Endothelial cell of umbilical vein (primary cell): ENCODE measurements at regions not wholly inside any gene's neighbourhood (a gene's known extent, or its start where the extent isn't known, plus 50 kb on each side); places are given as distances from the start of the nearest gene placed in this dataset.

ENCODE experiments used
- BruUV-seq: library from RNA; stranded (reverse); fragments of 400-500 nt; replicated peaks from 2 replicates; lab custom pipeline; 2021; lab: Mats Ljungman, UMichigan
- CTCF ChIA-PET: fragments of 300-600, 350-600 bp; sonication (Branson Sonifier 250); formaldehyde crosslinking; loops from one replicate; lab custom pipeline; 2021; ENCODE audit warnings: antibody characterized with exemption, inconsistent platforms; lab: Charles Lee
- POLR2A ChIA-PET: fragments of 300-600, 350-600 bp; sonication (Branson Sonifier 250); formaldehyde crosslinking; loops from one replicate; lab custom pipeline; 2021; ENCODE audit warnings: antibody characterized with exemption, inconsistent platforms; lab: Charles Lee
- DNase-seq: peaks from one replicate; pipeline ENCODE4 v3.0.0-alpha.2; 2011; ENCODE audit warnings: low read depth, low spot score
- FAIRE-seq: peaks from 2 replicates; lab custom pipeline; 2011; peaks lifted over from hg19 to GRCh38; lab: Jason Lieb, UNC
- H2AFZ ChIP-seq: 2 replicates; pipeline ENCODE4 v1.6.0; 2012; ENCODE audit warnings: low read depth, low read length, control low read depth, inconsistent platforms
- H3K27ac ChIP-seq: 2 replicates; pipeline ENCODE4 v1.5.1; 2011; ENCODE audit warnings: low read depth, mild to moderate bottlenecking, control low read depth, low read length, moderate library complexity; ENCODE audit not compliant: insufficient read depth
- H3K27me3 ChIP-seq, 2 experiments: 2 replicates each; pipeline versions ENCODE4 v1.6.0 to v1.6.1; 2011; ENCODE audit warnings: low read length in 2 of 2, mixed read lengths in 1 of 2; ENCODE audit not compliant: control insufficient read depth in 2 of 2, insufficient read depth in 2 of 2
- H3K36me3 ChIP-seq, 2 experiments: 2 replicates in 1 of 2; 3 replicates in 1 of 2; pipeline ENCODE4 v1.5.1; 2011; ENCODE audit warnings: low read length in 2 of 2, mild to moderate bottlenecking in 1 of 2, moderate library complexity in 1 of 2; ENCODE audit not compliant: control insufficient read depth in 2 of 2, insufficient read depth in 2 of 2; ENCODE audit errors: extremely low read depth in 1 of 2
- H3K4me1 ChIP-seq: 3 replicates; pipeline ENCODE4 v1.5.1; 2011; ENCODE audit warnings: mild to moderate bottlenecking, low read length; ENCODE audit not compliant: control insufficient read depth, insufficient read depth; ENCODE audit errors: extremely low read depth
- H3K4me2 ChIP-seq: 2 replicates; pipeline ENCODE4 v1.6.1; 2011; ENCODE audit warnings: low read length, control low read depth, mixed read lengths; ENCODE audit not compliant: insufficient read depth
- H3K4me3 ChIP-seq, 3 experiments: fragments of 200-600 bp in 1 of 3; sonication (generic), shearing (Covaris generic) in 1 of 3; replicated peaks in 1 of 3; 2 replicates each; pipeline ENCODE4 v1.5.1; 2011 to 2016; ENCODE audit warnings: control low read depth in 3 of 3, low read length in 3 of 3, mild to moderate bottlenecking in 2 of 3, inconsistent platforms in 1 of 3, low read depth in 1 of 3, moderate library complexity in 1 of 3; ENCODE audit not compliant: insufficient read depth in 1 of 3
- H3K79me2 ChIP-seq: 2 replicates; pipeline ENCODE4 v1.6.0; 2012; ENCODE audit warnings: low read length, inconsistent platforms; ENCODE audit not compliant: control insufficient read depth, insufficient read depth
- H3K9ac ChIP-seq: replicated peaks from 2 replicates; pipeline ENCODE3; 2011; ENCODE audit warnings: low read length, control low read depth; ENCODE audit not compliant: insufficient read depth; ENCODE audit errors: extremely low read depth
- H3K9me1 ChIP-seq: replicated peaks from 3 replicates; pipeline ENCODE4 v1.6.0; 2011; ENCODE audit warnings: mild to moderate bottlenecking, low read length; ENCODE audit not compliant: control insufficient read depth, insufficient read depth; ENCODE audit errors: extremely low read depth
- H3K9me3 ChIP-seq: replicated peaks from 2 replicates; pipeline ENCODE4 v1.5.1; 2012; ENCODE audit warnings: low read length, inconsistent platforms; ENCODE audit not compliant: control insufficient read depth, insufficient read depth
- H4K20me1 ChIP-seq: replicated peaks from 2 replicates; pipeline ENCODE3; 2011; ENCODE audit warnings: mild to moderate bottlenecking, low read length; ENCODE audit not compliant: control insufficient read depth, insufficient read depth; ENCODE audit errors: extremely low read depth
- EZH2 ChIP-seq: IDR thresholded peaks from 2 replicates; pipeline ENCODE4 v1.6.1; 2012; ENCODE audit warnings: borderline replicate concordance, low read depth, mild to moderate bottlenecking, moderate library complexity, low read length, inconsistent platforms; ENCODE audit not compliant: severe bottlenecking
- FOS ChIP-seq: IDR thresholded peaks from 2 replicates; pipeline ENCODE4 v1.6.1; 2011; ENCODE audit warnings: mild to moderate bottlenecking, low read length, moderate library complexity, borderline replicate concordance; ENCODE audit not compliant: insufficient read depth
- GATA2 ChIP-seq: IDR thresholded peaks from 2 replicates; pipeline ENCODE4 v1.7.0; 2011; ENCODE audit warnings: low read depth, mild to moderate bottlenecking, moderate library complexity, mixed read lengths, low read length; ENCODE audit not compliant: insufficient read length, insufficient read depth
- JUN ChIP-seq: IDR thresholded peaks from 2 replicates; pipeline ENCODE4 v1.6.1; 2011; ENCODE audit warnings: borderline replicate concordance, low read depth; ENCODE audit not compliant: insufficient read length, insufficient read depth
- POLR2A ChIP-seq: IDR thresholded peaks from 2 replicates; pipeline ENCODE4 v1.6.1; 2012; ENCODE audit warnings: low read depth, mild to moderate bottlenecking, control low read depth, low read length
- POLR2AphosphoS5 ChIP-seq: IDR thresholded peaks from 2 replicates; pipeline ENCODE4 v1.6.1; 2012; ENCODE audit warnings: low read depth, mild to moderate bottlenecking, control low read depth, low read length, moderate library complexity; ENCODE audit not compliant: insufficient read depth
- dilution Hi-C: fragments of 300-500 bp; cut with MboI; formaldehyde crosslinking; loops from one replicate; pipeline ENCODE4 v1.15.0; 2019; ENCODE audit warnings: low sequenced_read_pairs; ENCODE audit not compliant: extremely low pct_ligation_motif_present
- intact Hi-C: fragments of 100-400 bp; cut with micrococcal nuclease; formaldehyde crosslinking; loops from one replicate; pipeline ENCODE4 v1.10.0; 2022
- TF ChIP-seq, protein P1 (sequence below): IDR thresholded peaks from 2 replicates; pipeline ENCODE4 v1.6.1; 2011; ENCODE audit not compliant: insufficient read depth, insufficient read length

DNA sequence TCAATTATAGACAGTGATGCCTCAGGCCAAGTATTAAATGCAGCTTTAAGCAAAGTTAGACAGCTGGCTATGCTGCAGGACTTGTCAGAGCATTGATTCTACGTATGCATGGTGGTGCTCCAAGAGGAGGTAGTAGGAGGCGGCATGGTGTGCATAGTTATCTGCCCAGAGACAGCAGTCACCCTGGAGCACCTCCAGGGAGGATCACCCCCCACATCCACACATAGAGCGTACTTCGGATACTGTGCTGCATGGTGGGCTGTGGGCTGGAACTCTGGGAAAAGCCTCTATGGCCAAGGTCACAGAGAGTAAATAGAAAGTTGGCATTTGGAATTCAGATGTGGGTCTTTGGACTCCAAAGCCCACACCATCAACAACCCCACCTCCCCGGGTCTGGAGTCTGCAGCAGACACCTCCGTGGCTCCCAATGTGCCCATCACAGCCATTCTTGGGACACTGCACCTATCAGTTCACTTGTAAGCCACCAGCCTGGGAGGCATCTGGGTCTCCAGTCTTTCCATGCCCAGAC is 64.5 kb upstream of the STX16 start:
- Histone ChIP-seq H4K20me1 (no peaks in the 10 kb centered on the region), H3K4me1 (no peaks in the 10 kb centered on the region), H3K79me2 (no peaks in the 10 kb centered on the region), H3K27me3 (peaks cover 0 to 2% of the 10 kb centered on the region in 2 experiments), H3K9me3 (no peaks in the 10 kb centered on the region), H3K27ac (no peak overlapping the region), H3K4me2 (no peak overlapping the region), H3K36me3 (no peaks in the 10 kb centered on the region), H3K9ac (no peak overlapping the region), H2AFZ (no peak overlapping the region), H3K9me1 (no peaks in the 10 kb centered on the region), H3K4me3 (no peak overlapping the region)
- no peak for FAIRE-seq
- TF ChIP-seq, protein P1, sequence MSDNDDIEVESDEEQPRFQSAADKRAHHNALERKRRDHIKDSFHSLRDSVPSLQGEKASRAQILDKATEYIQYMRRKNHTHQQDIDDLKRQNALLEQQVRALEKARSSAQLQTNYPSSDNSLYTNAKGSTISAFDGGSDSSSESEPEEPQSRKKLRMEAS = no peak
- TF ChIP-seq POLR2AphosphoS5 (no peak), FOS (no peak)
- no TSS peak for BruUV-seq
- dilution Hi-C loops (no loop called here), intact Hi-C loops (no loop called here)
- POLR2A ChIA-PET = no interaction called here
- CTCF ChIA-PET = interaction anchor here (0.6 kb wide), 1 partner anchor 32 kb away, joined by 3 read pairs; no protein-coding TSS in a partner anchor
- no peak for DNase-seq

DNA sequence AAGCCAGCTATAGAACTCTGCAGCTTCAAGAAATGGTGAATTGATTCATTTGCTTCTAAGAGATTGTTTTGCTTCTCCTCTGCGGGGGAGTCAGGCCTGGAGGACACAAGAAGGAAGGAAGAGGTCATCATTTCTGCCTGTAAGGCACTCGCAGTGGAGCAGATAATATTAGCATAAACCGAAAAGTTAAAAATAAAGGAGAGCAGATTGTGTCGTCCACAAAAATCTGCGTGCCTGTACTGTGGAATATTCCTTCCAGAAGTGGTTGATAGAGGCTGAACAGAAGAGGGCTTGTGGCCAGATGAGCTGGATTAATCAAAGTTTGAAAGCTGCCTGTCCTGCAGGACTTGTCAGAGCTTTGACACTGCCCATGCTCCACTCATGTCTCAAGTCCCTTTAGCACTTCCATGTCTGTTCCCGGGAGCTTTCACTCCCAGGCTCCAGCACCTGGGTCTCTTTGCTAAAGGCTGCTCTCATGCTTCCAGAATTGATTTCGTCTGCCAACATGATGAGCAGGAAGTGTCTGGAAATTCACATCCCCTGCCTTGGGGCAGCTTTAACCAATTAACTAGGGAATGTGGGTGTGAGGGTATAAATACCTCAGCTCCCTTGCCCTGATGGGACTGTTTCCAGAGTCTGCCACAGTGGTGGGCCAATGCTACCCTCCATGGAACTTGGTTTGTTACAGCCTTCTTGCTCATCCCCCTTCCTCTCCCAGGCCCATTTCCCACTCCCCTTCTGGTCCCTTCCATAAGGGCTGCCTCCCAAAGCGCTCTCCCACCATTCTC is 65.1 kb upstream of the STX16 start:
- Histone ChIP-seq H2AFZ (no peak overlapping the region), H3K27ac (no peak overlapping the region), H3K4me2 (no peak overlapping the region), H3K9ac (no peak overlapping the region), H3K4me1 (no peaks in the 10 kb centered on the region), H3K9me1 (no peaks in the 10 kb centered on the region), H3K4me3 (no peak overlapping the region), H3K36me3 (no peaks in the 10 kb centered on the region), H3K79me2 (no peaks in the 10 kb centered on the region), H3K27me3 (peaks cover 0 to 2% of the 10 kb centered on the region in 2 experiments), H3K9me3 (no peaks in the 10 kb centered on the region), H4K20me1 (no peaks in the 10 kb centered on the region)
- dilution Hi-C loops (no loop called here), intact Hi-C loops (no loop called here)
- no peak for DNase-seq
- no peak for FAIRE-seq
- no TSS peak for BruUV-seq
- no peak for TF ChIP-seq EZH2
- TF ChIP-seq JUN = no peak
- TF ChIP-seq GATA2 = no peak
- TF ChIP-seq, protein P1 = no peak
- no peak for TF ChIP-seq POLR2A
- ChIA-PET CTCF (interaction anchor here (0.6 kb wide), 1 partner anchor 32 kb away, joined by 3 read pairs; no protein-coding TSS in a partner anchor), POLR2A (no interaction called here)
